ENCODE measurements at regions not wholly inside any gene's neighbourhood (a gene's known extent, or its start where the extent isn't known, plus 50 kb on each side); places are given as distances from the start of the nearest gene placed in this dataset.

DNA sequence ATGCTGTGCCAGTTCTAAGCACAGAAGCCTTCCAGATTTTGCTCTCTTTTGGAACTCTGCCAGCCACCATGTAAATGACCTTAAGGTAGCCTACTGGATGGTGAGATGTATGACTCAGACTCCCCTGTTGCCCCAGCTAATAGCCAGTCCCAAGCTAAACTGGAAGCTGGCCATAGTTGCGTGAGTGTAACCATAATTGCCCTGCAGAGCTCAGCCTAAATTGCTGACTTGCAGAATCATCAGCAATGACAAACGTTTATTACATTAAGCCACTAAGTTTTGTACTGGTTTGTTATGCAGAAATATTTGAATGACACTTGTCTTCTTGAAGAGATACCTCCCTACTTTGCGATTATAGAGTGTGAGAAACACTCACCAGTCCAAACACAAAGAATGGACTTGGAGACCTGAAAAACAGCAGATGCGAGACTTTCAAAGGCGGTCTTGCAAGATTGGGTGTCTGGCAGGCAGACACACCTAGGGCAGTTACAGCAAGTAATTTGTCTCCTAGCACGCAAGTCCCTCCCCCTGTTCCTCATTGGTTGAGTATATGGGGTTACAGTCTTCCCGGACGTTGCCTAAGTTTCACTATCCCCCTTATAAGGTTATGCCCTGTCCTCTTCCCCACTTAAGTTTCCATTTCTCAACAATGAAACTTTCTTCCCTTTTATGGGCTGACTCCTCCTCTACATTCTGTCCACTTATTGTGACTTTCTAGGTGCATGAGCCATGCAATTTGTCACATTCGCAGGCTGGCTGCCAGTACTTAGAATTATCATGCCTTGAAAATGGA, 83.6 kb upstream of the XCR1 start:
- no peak overlapping the region for H3K4me3 ChIP-seq (ENCODE audit: low read length)
- no peaks in the 10 kb centered on the region for H3K36me3 ChIP-seq (replicated peaks; ENCODE audit: low read depth, low read length)
- TF ChIP-seq CTCF (IDR thresholded peaks at IDR 0.05; ENCODE audit: low read depth, low read length), result no peak
- TF ChIP-seq EZH2phosphoT487 (IDR thresholded peaks at IDR 0.05; ENCODE audit: low read depth), result no peak
- no peak overlapping the region for H3K27ac ChIP-seq (ENCODE audit: low read length)
- H3K9me3 ChIP-seq (ENCODE audit: insufficient read depth, low read length), result no peaks in the 10 kb centered on the region
- no peak overlapping the region for H3K9ac ChIP-seq (ENCODE audit: low read length)
- no peak overlapping the region for H2AFZ ChIP-seq (ENCODE audit: low read depth, low read length)
- H4K20me1 ChIP-seq (ENCODE audit: insufficient read depth, low read length), result no peaks in the 10 kb centered on the region
- H3K4me2 ChIP-seq (ENCODE audit: low read length), result no peak overlapping the region
- H3K4me1 ChIP-seq (ENCODE audit: low read length), result no peaks in the 10 kb centered on the region; the same call in 1 of the 2 replicates
- H3K27me3 ChIP-seq (ENCODE audit: low read depth, low read length), result peaks cover 22% of the 10 kb centered on the region
- no peaks in the 10 kb centered on the region for H3K79me2 ChIP-seq (ENCODE audit: low read length)

GRCh38 chr3:46107682-46108081, 80.4 kb upstream of the XCR1 start:
- no peaks in the 10 kb centered on the region; the same call in 1 of the 2 replicates for H3K4me1 ChIP-seq (ENCODE audit: low read length)
- no peak overlapping the region for H2AFZ ChIP-seq (ENCODE audit: low read depth, low read length)
- no peaks in the 10 kb centered on the region for H4K20me1 ChIP-seq (ENCODE audit: insufficient read depth, low read length)
- TF ChIP-seq CTCF (IDR thresholded peaks at IDR 0.05; ENCODE audit: low read depth, low read length) (no peak), EZH2phosphoT487 (IDR thresholded peaks at IDR 0.05; ENCODE audit: low read depth) (no peak)
- H3K9ac ChIP-seq (ENCODE audit: low read length), result no peak overlapping the region
- H3K79me2 ChIP-seq (ENCODE audit: low read length), result no peaks in the 10 kb centered on the region
- no peaks in the 10 kb centered on the region for H3K36me3 ChIP-seq (replicated peaks; ENCODE audit: low read depth, low read length)
- H3K9me3 ChIP-seq (ENCODE audit: insufficient read depth, low read length), result no peaks in the 10 kb centered on the region
- H3K4me2 ChIP-seq (ENCODE audit: low read length), result no peak overlapping the region
- H3K4me3 ChIP-seq (ENCODE audit: low read length), result no peak overlapping the region
- H3K27ac ChIP-seq (ENCODE audit: low read length), result no peak overlapping the region
- peaks cover 40% of the 10 kb centered on the region for H3K27me3 ChIP-seq (ENCODE audit: low read depth, low read length)

- TF ChIP-seq CTCF (IDR thresholded peaks at IDR 0.05; ENCODE audit: low read depth, low read length), result no peak
- no peak for TF ChIP-seq EZH2phosphoT487 (IDR thresholded peaks at IDR 0.05; ENCODE audit: low read depth)
Observed at GRCh38 chr3:46105306-46105919, 78.1 kb upstream of the XCR1 start.

DNA sequence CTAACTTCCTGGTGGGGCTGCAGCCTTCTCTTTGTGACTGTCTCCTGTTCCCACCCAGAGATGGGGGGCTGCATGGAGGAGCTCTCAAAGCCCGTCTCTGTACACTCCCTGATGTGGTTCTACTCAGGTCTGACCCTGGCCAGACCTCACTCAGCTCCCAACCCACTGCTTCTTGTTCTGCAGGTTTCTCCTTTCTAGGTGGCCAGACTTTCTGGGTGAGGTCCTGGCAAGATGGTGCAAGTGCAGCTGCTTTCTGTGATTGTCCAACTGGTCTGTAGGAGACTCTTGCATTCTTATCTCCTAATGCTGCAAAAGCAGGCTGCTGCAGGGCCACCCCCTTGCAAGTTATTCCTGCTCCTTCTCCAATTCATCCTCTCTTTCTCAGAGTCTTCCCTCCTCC, 77.4 kb upstream of the XCR1 start:
- Histone ChIP-seq H3K9ac (ENCODE audit: low read length) (no peak overlapping the region), H3K4me1 (ENCODE audit: low read length) (peaks cover 8% of the 10 kb centered on the region), H2AFZ (ENCODE audit: low read depth, low read length) (no peak overlapping the region), H3K27me3 (ENCODE audit: low read depth, low read length) (peaks cover 53% of the 10 kb centered on the region), H4K20me1 (ENCODE audit: insufficient read depth, low read length) (no peaks in the 10 kb centered on the region), H3K4me3 (ENCODE audit: low read length) (no peak overlapping the region), H3K9me3 (ENCODE audit: insufficient read depth, low read length) (peaks cover 8% of the 10 kb centered on the region; the same call in 1 of the 2 replicates), H3K27ac (ENCODE audit: low read length) (no peak overlapping the region), H3K79me2 (ENCODE audit: low read length) (no peaks in the 10 kb centered on the region), H3K4me2 (ENCODE audit: low read length) (no peak overlapping the region), H3K36me3 (replicated peaks; ENCODE audit: low read depth, low read length) (peaks cover 5% of the 10 kb centered on the region)
- no peak for TF ChIP-seq EZH2phosphoT487 (IDR thresholded peaks at IDR 0.05; ENCODE audit: low read depth)
- no peak for TF ChIP-seq CTCF (IDR thresholded peaks at IDR 0.05; ENCODE audit: low read depth, low read length)

More at GRCh38 chr3:46105306-46105919, 78.1 kb upstream of the XCR1 start:
- H3K9ac ChIP-seq (ENCODE audit: low read length), result no peak overlapping the region
- H3K27ac ChIP-seq (ENCODE audit: low read length), result no peak overlapping the region
- H3K4me1 ChIP-seq (ENCODE audit: low read length), result peaks cover 8% of the 10 kb centered on the region
- H2AFZ ChIP-seq (ENCODE audit: low read depth, low read length), result no peak overlapping the region
- H4K20me1 ChIP-seq (ENCODE audit: insufficient read depth, low read length), result no peaks in the 10 kb centered on the region
- no peaks in the 10 kb centered on the region for H3K79me2 ChIP-seq (ENCODE audit: low read length)
- peaks cover 5% of the 10 kb centered on the region for H3K36me3 ChIP-seq (replicated peaks; ENCODE audit: low read depth, low read length)
- peaks cover 8% of the 10 kb centered on the region; the same call in 1 of the 2 replicates for H3K9me3 ChIP-seq (ENCODE audit: insufficient read depth, low read length)
- peaks cover 49% of the 10 kb centered on the region for H3K27me3 ChIP-seq (ENCODE audit: low read depth, low read length)
- no peak overlapping the region for H3K4me3 ChIP-seq (ENCODE audit: low read length)
- H3K4me2 ChIP-seq (ENCODE audit: low read length), result no peak overlapping the region

All from OCI-LY3 (cell line).